GM23338 (cell line): ENCODE measurements at regions not wholly inside any gene's neighbourhood (a gene's known extent, or its start where the extent isn't known, plus 50 kb on each side); places are given as distances from the start of the nearest gene placed in this dataset.
"Not testable (repeated sequence)": the region's sequence is repeated elsewhere in the genome, so short reads cannot be mapped to it uniquely, and the experiment has no call there.

Source experiments
- ATAC-seq: fragments of 200-7000 bp; cut with Tn5 transposase; 3 replicates; pipeline ENCODE4 v1.9.1; 2020
- DNase-seq: peaks from one replicate; pipeline ENCODE4 v3.0.0-alpha.2; 2015; ENCODE audit warnings: low spot score
- H2AFZ ChIP-seq: fragments of 200-600 bp; sonication (generic); 2 replicates; pipeline ENCODE4 v1.8.0; 2016; ENCODE audit warnings: antibody characterized with exemption, mild to moderate bottlenecking, moderate library complexity
- H3F3A ChIP-seq: fragments of 200-600 bp; sonication (generic); replicated peaks from 2 replicates; pipeline ENCODE4 v1.8.0; 2017; ENCODE audit warnings: antibody characterized with exemption, mixed run types, low read depth
- H3K27ac ChIP-seq: fragments of 200-600 bp; sonication (generic); 2 replicates; pipeline ENCODE4 v1.6.1; 2016; ENCODE audit warnings: low read depth
- H3K27me3 ChIP-seq: fragments of 200-600 bp; sonication (generic); 2 replicates; pipeline ENCODE4 v1.8.0; 2016; ENCODE audit warnings: mild to moderate bottlenecking, mixed run types, moderate library complexity; ENCODE audit not compliant: insufficient read depth
- H3K36me3 ChIP-seq: fragments of 200-600 bp; sonication (generic); 2 replicates; pipeline ENCODE4 v1.8.0; 2016; ENCODE audit warnings: mild to moderate bottlenecking; ENCODE audit not compliant: insufficient read depth
- H3K4me1 ChIP-seq: fragments of 200-600 bp; sonication (generic); 2 replicates; pipeline ENCODE4 v1.8.0; 2016; ENCODE audit warnings: mild to moderate bottlenecking, moderate library complexity; ENCODE audit not compliant: insufficient read depth
- H3K4me2 ChIP-seq: fragments of 200-600 bp; sonication (generic); 2 replicates; pipeline ENCODE4 v1.7.1; 2017; ENCODE audit warnings: mixed run types
- H3K4me3 ChIP-seq: fragments of 200-600 bp; sonication (generic); 2 replicates; pipeline ENCODE4 v1.6.1; 2016; ENCODE audit warnings: mixed run types
- H3K79me2 ChIP-seq: fragments of 200-600 bp; sonication (generic); replicated peaks from 2 replicates; pipeline ENCODE4 v1.8.0; 2017; ENCODE audit warnings: mild to moderate bottlenecking; ENCODE audit not compliant: insufficient read depth
- H3K9me2 ChIP-seq: fragments of 200-600 bp; sonication (generic); 2 replicates; pipeline ENCODE4 v1.8.0; 2017; ENCODE audit not compliant: insufficient read depth
- H4K20me1 ChIP-seq: fragments of 200-600 bp; sonication (generic); replicated peaks from 2 replicates; pipeline ENCODE4 v1.8.0; 2017; ENCODE audit warnings: mild to moderate bottlenecking; ENCODE audit not compliant: insufficient read depth
- H3K27ac Mint-ChIP-seq: 2 replicates; pipeline ENCODE4 v1.8.0; 2020; ENCODE audit warnings: inconsistent platforms, mild to moderate bottlenecking, moderate library complexity, mixed read lengths
- H3K27me3 Mint-ChIP-seq: 3 replicates; pipeline ENCODE4 v1.8.0; 2022; ENCODE audit warnings: low read depth, mild to moderate bottlenecking, moderate library complexity, mixed read lengths, inconsistent platforms; ENCODE audit not compliant: insufficient read depth, poor library complexity
- H3K36me3 Mint-ChIP-seq: 3 replicates; pipeline ENCODE4 v1.8.0; 2021; ENCODE audit warnings: low read depth, mild to moderate bottlenecking, inconsistent platforms, moderate library complexity, mixed read lengths
- H3K4me1 Mint-ChIP-seq: 3 replicates; pipeline ENCODE4 v1.8.0; 2020; ENCODE audit warnings: mild to moderate bottlenecking, inconsistent platforms, mixed read lengths
- H3K4me3 Mint-ChIP-seq: 3 replicates; pipeline ENCODE4 v1.8.0; 2021; ENCODE audit warnings: moderate library complexity, mild to moderate bottlenecking, inconsistent platforms, mixed read lengths
- H3K9me3 Mint-ChIP-seq: 3 replicates; pipeline ENCODE4 v1.8.0; 2020; ENCODE audit warnings: moderate library complexity, mild to moderate bottlenecking, inconsistent platforms, mixed read lengths
- ETS1 ChIP-seq: IDR thresholded peaks from 2 replicates; pipeline ENCODE4 v1.6.1; 2016; ENCODE audit warnings: antibody characterized with exemption
- EZH2phosphoT487 ChIP-seq: fragments of 200-600 bp; sonication (generic); IDR thresholded peaks from one replicate; pipeline ENCODE4 v1.8.1; 2018; ENCODE audit warnings: antibody characterized with exemption; ENCODE audit not compliant: unreplicated experiment
- NANOG ChIP-seq: IDR thresholded peaks from 2 replicates; pipeline ENCODE4 v1.6.1; 2016; ENCODE audit warnings: antibody characterized with exemption, borderline replicate concordance
- REST ChIP-seq: IDR thresholded peaks from one replicate; pipeline ENCODE4 v1.6.1; 2018; ENCODE audit warnings: antibody characterized with exemption; ENCODE audit not compliant: unreplicated experiment
- STAT1 ChIP-seq: IDR thresholded peaks from one replicate; pipeline ENCODE4 v1.6.1; 2016; ENCODE audit warnings: antibody characterized with exemption; ENCODE audit not compliant: unreplicated experiment

DNA sequence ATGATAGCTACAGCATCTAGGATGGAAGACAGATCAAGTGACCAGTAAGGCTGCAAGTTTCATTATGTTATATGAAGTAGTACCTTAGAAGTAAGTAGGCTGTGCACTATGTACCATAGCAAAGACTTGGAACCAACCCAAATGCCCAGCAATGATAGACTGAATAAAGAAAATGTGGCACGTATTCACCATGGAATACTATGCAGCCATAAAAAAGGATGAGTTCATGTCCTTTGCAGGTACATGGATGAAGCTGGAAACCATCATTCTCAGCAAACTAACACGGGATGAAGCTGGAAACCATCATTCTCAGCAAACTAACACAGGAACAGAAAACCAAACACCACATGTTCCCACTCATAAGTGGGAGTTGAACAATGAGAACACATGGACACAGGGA lies 122.9 kb upstream of the DAP start:
- not testable (repeated sequence) for H3F3A ChIP-seq, H3K27ac ChIP-seq, H2AFZ ChIP-seq, H3K4me2 ChIP-seq, H3K4me1 Mint-ChIP-seq, H3K9me2 ChIP-seq, H3K79me2 ChIP-seq, H3K27ac Mint-ChIP-seq, H3K4me3 Mint-ChIP-seq, DNase-seq, H3K4me1 ChIP-seq, H3K36me3 Mint-ChIP-seq, H3K27me3 Mint-ChIP-seq, H3K9me3 Mint-ChIP-seq, H4K20me1 ChIP-seq, H3K36me3 ChIP-seq, H3K27me3 ChIP-seq, ATAC-seq, H3K4me3 ChIP-seq

DNA sequence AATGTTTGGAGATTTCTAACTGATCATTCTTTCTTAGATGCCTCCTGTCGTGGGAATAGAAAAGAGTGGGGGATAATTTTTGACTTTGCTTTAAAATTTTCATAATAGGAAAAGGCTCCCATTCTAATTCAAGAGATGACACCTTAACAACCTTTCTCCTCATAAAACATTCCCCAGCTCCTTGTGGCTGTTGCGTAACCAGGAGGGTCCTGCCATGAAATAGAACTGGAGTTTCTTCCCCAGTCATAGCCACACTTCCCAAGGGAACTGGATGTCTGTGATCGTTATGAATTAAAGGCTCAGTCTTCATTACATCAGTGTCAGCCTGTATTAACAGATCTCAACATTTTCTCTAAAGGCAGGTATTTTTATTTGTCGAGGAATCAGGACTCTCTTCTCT lies 119.9 kb upstream of the DAP start:
- no peaks in the 10 kb centered on the region for H4K20me1 ChIP-seq
- no peaks in the 10 kb centered on the region for H3K79me2 ChIP-seq
- DNase-seq = no peak
- TF ChIP-seq ETS1 = no peak
- no peak for TF ChIP-seq REST
- no peak for TF ChIP-seq EZH2phosphoT487
- no peak for TF ChIP-seq NANOG
- no peak for TF ChIP-seq STAT1
- no peaks in the 10 kb centered on the region for H3K4me1 ChIP-seq
- Mint-ChIP-seq H3K36me3 (no peaks in the 10 kb centered on the region), H3K9me3 (no peaks in the 10 kb centered on the region; the same call in 2 of the 3 replicates), H3K27ac (no peak overlapping the region), H3K4me1 (no peaks in the 10 kb centered on the region), H3K4me3 (no peak overlapping the region), H3K27me3 (peaks cover 2% of the 10 kb centered on the region)
- no peaks in the 10 kb centered on the region for H3K27me3 ChIP-seq
- H3K4me3 ChIP-seq = no peak overlapping the region
- no peaks in the 10 kb centered on the region for H3F3A ChIP-seq
- peak overlapping the region; percentile 74; the same call in 1 of the 2 replicates for H2AFZ ChIP-seq
- ATAC-seq = no peak
- no peak overlapping the region for H3K4me2 ChIP-seq
- peaks cover 9% of the 10 kb centered on the region for H3K9me2 ChIP-seq
- H3K36me3 ChIP-seq = no peaks in the 10 kb centered on the region
- H3K27ac ChIP-seq = no peak overlapping the region

DNA sequence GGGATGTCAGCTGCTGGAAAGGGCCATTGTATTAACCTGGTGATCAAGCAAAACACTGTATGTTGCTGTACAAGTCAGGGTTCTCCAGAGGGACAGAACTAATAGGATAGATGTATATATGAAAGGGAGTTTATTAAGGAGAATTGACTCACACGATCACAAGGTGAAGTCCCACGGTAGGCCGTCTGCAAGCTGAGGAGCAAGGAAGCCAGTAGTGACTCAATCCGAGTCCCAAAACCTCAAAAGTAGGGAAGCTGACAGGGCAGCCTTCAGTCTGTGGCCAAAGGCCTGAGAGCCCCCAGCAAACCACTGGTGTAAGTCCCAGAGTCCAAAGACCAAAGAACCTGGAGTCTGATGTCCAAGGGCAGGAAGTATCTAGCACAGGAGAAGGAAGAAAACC lies 116.0 kb upstream of the DAP start:
- H3K79me2 ChIP-seq, H3K4me3 ChIP-seq, H4K20me1 ChIP-seq, H3K4me3 Mint-ChIP-seq, H3K27me3 Mint-ChIP-seq, H2AFZ ChIP-seq, H3K27ac ChIP-seq, H3K9me2 ChIP-seq, H3F3A ChIP-seq, ATAC-seq, H3K9me3 Mint-ChIP-seq, H3K36me3 Mint-ChIP-seq, H3K4me2 ChIP-seq, H3K4me1 Mint-ChIP-seq, H3K36me3 ChIP-seq, H3K4me1 ChIP-seq, H3K27me3 ChIP-seq, H3K27ac Mint-ChIP-seq, DNase-seq: not testable (repeated sequence)
